ENCODE measurements at regions not wholly inside any gene's neighbourhood (a gene's known extent, or its start where the extent isn't known, plus 50 kb on each side); places are given as distances from the start of the nearest gene placed in this dataset.
"Not testable (repeated sequence)": the region's sequence is repeated elsewhere in the genome, so short reads cannot be mapped to it uniquely, and the experiment has no call there.

DNA sequence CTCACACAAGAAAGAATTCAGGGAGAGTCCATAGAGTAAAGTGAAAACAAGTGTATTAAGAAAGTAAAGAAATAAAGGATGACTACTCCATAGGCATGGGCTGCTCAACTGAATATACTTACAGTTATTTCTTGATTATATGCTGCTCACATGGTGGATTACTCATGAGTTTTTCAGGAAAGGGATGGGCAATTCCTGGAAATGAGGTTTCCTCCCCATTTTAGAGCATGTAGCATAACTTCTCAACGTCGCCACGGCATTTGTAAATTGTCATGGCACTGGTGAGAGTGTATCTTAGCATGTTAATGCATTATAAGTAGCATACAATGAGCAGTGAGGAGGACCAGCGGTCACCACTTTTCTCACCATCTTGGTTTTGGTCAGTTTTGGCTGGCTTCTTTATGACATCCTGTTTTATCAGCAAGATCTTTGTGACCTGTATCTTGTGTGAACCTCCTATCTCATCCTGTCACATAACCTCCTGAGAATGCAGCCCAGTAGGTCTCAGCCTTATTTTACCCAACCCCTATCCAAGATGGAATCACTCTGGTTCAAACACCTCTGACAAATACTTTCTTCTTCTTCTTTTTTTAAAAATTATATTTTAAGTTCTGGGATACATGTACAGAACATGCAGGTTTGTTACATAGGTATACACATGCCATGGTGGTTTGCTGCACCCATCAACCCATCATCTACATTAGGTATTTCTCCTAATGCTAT, 849.7 kb downstream of the TBL1XR1 start:
- no peak for DNase-seq
- Histone ChIP-seq H3K4me3 (no peak overlapping the region), H3K4me1 (ENCODE audit: control insufficient read depth in 5 of 5, insufficient read depth in 5 of 5, low read length in 5 of 5) (no peaks in the 10 kb centered on the region), H3K27ac (ENCODE audit: low read depth in 1 of 2, low read length in 1 of 2) (no peak overlapping the region), H3K9me3 (ENCODE audit: control insufficient read depth in 4 of 4, insufficient read depth in 3 of 4, low read length in 3 of 4) (peaks cover 0 to 3% (median 0%) of the 10 kb centered on the region in 4 donors), H3K27me3 (ENCODE audit: control insufficient read depth in 3 of 3, insufficient read depth in 3 of 3, low read length in 2 of 3) (no peaks in the 10 kb centered on the region), H3K36me3 (ENCODE audit: control insufficient read depth in 4 of 4, insufficient read depth in 4 of 4, low read length in 4 of 4) (no peaks in the 10 kb centered on the region), H3K9ac (ENCODE audit: insufficient read depth in 1 of 2, low read length in 2 of 2) (no peak overlapping the region)
- TF ChIP-seq, protein P1, sequence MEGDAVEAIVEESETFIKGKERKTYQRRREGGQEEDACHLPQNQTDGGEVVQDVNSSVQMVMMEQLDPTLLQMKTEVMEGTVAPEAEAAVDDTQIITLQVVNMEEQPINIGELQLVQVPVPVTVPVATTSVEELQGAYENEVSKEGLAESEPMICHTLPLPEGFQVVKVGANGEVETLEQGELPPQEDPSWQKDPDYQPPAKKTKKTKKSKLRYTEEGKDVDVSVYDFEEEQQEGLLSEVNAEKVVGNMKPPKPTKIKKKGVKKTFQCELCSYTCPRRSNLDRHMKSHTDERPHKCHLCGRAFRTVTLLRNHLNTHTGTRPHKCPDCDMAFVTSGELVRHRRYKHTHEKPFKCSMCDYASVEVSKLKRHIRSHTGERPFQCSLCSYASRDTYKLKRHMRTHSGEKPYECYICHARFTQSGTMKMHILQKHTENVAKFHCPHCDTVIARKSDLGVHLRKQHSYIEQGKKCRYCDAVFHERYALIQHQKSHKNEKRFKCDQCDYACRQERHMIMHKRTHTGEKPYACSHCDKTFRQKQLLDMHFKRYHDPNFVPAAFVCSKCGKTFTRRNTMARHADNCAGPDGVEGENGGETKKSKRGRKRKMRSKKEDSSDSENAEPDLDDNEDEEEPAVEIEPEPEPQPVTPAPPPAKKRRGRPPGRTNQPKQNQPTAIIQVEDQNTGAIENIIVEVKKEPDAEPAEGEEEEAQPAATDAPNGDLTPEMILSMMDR (IDR thresholded peaks at IDR 0.05; ENCODE audit: control extremely low read depth, extremely low read depth) = no peak
- no peak for ATAC-seq (ENCODE audit: insufficient read depth, low FRiP score)
- WGBS, 2 donors = 62 to 75% methylated on average over 4 of the region's 4 CpGs

DNA sequence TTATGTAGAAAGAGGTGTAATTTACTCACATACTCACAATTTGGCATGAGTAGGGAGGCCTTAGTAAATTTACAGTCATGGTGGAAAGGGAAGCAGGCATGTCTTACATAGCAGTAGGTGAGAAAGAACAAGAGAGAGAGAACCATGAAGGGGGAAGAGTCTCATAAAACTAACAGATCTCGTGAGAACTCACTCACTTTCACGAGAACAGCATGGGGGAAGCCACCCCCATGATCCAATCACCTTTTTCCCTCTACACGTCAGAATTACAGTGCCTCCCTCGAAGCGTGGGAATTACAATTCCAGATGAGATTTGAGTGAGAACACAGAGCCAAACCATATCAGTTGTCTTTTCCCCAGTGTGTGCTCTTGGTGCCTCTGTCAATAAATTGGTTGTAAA, 855.3 kb downstream of the TBL1XR1 start:
- TF ChIP-seq, protein P1 (IDR thresholded peaks at IDR 0.05; ENCODE audit: control extremely low read depth, extremely low read depth) = no peak
- Histone ChIP-seq H3K36me3 (ENCODE audit: control insufficient read depth in 4 of 4, insufficient read depth in 4 of 4, low read length in 4 of 4) (no peaks in the 10 kb centered on the region), H3K4me1 (ENCODE audit: control insufficient read depth in 5 of 5, insufficient read depth in 5 of 5, low read length in 5 of 5) (no peaks in the 10 kb centered on the region), H3K9ac (ENCODE audit: insufficient read depth in 1 of 2, low read length in 2 of 2) (no peak overlapping the region), H3K27me3 (ENCODE audit: control insufficient read depth in 3 of 3, insufficient read depth in 3 of 3, low read length in 2 of 3) (no peaks in the 10 kb centered on the region), H3K4me3 (no peak overlapping the region), H3K27ac (ENCODE audit: low read depth in 1 of 2, low read length in 1 of 2) (no peak overlapping the region), H3K9me3 (ENCODE audit: control insufficient read depth in 4 of 4, insufficient read depth in 3 of 4, low read length in 3 of 4) (peaks cover 0 to 3% (median 0%) of the 10 kb centered on the region in 4 donors)
- WGBS, 2 donors = 87 to 88% methylated on average over 5 of the region's 5 CpGs
- DNase-seq = no peak
- ATAC-seq (ENCODE audit: insufficient read depth, low FRiP score) = no peak

DNA sequence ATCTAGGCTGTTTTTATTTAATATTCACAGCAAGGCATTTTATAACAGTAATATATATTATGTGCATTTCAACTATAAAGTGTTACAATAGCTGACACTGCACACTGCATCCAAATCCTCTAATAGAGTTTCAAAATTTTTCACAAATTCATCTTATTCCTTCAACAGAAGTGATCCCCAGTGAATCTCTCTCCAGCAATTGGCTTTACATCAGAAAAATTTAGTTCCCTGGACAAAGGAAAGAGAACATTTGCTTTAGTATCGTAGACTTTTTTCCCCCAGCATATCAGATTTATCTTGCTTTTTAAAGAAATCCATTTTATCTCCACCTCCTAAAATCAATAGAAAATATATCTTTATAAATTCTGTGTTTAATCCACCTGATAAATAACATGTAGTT, 868.6 kb downstream of the TBL1XR1 start:
- no peak for DNase-seq
- Histone ChIP-seq H3K4me1 (ENCODE audit: control insufficient read depth in 5 of 5, insufficient read depth in 5 of 5, low read length in 5 of 5) (no peaks in the 10 kb centered on the region), H3K27me3 (ENCODE audit: control insufficient read depth in 3 of 3, insufficient read depth in 3 of 3, low read length in 2 of 3) (no peaks in the 10 kb centered on the region), H3K4me3 (no peak overlapping the region), H3K9me3 (ENCODE audit: control insufficient read depth in 4 of 4, insufficient read depth in 3 of 4, low read length in 3 of 4) (no peaks in the 10 kb centered on the region), H3K36me3 (ENCODE audit: control insufficient read depth in 4 of 4, insufficient read depth in 4 of 4, low read length in 4 of 4) (no peaks in the 10 kb centered on the region), H3K27ac (ENCODE audit: low read depth in 1 of 2, low read length in 1 of 2) (no peak overlapping the region), H3K9ac (ENCODE audit: insufficient read depth in 1 of 2, low read length in 2 of 2) (no peak overlapping the region)
- ATAC-seq (ENCODE audit: insufficient read depth, low FRiP score) = no peak
- TF ChIP-seq, protein P1 (IDR thresholded peaks at IDR 0.05; ENCODE audit: control extremely low read depth, extremely low read depth) = no peak
- 89 to 93% methylated on average over 1 of the region's 1 CpG for WGBS, 2 donors

DNA sequence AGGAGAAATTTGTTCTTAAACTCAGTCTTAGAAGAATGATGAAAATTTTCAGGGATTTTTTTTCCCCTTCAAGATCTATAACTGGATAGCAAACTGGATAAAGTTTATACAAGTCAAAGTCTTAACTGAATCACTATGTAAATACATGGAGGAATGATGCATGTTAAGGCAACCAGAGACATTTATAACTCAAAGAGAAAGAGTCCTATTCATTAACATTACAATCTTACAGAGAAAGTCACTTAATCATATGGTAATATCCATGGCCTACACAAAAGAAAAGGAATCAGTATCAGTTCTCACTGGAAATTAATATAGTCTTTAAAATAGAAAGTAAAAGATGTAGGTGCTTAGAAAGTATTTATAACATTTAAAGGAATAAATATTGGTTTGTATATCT, 869.1 kb downstream of the TBL1XR1 start:
- ATAC-seq (ENCODE audit: insufficient read depth, low FRiP score) = no peak
- no peak for DNase-seq

DNA sequence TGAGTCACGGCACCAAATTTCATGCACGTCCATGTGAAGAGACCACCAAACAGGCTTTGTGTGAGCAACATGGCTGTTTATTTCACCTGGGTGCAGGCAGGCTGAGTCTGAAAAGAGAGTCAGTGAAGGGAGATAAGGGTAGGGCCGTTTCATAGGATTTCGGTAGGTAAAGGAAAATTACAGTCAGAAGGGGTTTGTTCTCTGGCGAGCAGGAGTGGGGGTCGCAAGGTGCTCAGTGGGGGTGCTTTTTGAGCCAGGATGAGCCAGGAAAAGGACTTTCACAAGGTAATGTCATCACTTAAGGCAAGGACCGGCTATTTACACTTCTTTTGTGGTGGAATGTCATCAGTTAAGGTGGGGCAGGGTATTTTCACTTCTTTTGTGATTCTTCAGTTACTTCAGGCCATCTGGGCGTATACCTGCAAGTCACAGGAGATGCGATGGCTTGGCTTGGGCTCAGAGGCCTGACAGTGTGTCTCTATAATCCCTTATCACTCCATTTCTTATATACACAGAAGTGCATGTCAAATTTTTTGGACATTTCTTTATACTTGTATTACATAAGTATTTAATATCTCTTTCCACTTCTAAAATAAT, 870.3 kb downstream of the TBL1XR1 start:
- not testable (repeated sequence) for H3K9me3 ChIP-seq (ENCODE audit: control insufficient read depth in 4 of 4, insufficient read depth in 3 of 4, low read length in 3 of 4); H3K27me3 ChIP-seq (ENCODE audit: control insufficient read depth in 3 of 3, insufficient read depth in 3 of 3, low read length in 2 of 3); H3K27ac ChIP-seq (ENCODE audit: low read depth in 1 of 2, low read length in 1 of 2); H3K4me1 ChIP-seq (ENCODE audit: control insufficient read depth in 5 of 5, insufficient read depth in 5 of 5, low read length in 5 of 5); ATAC-seq (ENCODE audit: insufficient read depth, low FRiP score); H3K9ac ChIP-seq (ENCODE audit: insufficient read depth in 1 of 2, low read length in 2 of 2); H3K36me3 ChIP-seq (ENCODE audit: control insufficient read depth in 4 of 4, insufficient read depth in 4 of 4, low read length in 4 of 4); DNase-seq; H3K4me3 ChIP-seq
- 68 to 75% methylated on average over 8 to 9 of the region's 9 CpGs for WGBS, 2 donors

More for the DNA sequence above, 869.1 kb downstream of the TBL1XR1 start:
- no peak overlapping the region for H3K27ac ChIP-seq (ENCODE audit: low read depth in 1 of 2, low read length in 1 of 2)
- no peaks in the 10 kb centered on the region for H3K9me3 ChIP-seq (ENCODE audit: control insufficient read depth in 4 of 4, insufficient read depth in 3 of 4, low read length in 3 of 4)
- TF ChIP-seq, protein P1 (IDR thresholded peaks at IDR 0.05; ENCODE audit: control extremely low read depth, extremely low read depth) = no peak
- no peaks in the 10 kb centered on the region for H3K36me3 ChIP-seq (ENCODE audit: control insufficient read depth in 4 of 4, insufficient read depth in 4 of 4, low read length in 4 of 4)
- no peaks in the 10 kb centered on the region for H3K27me3 ChIP-seq (ENCODE audit: control insufficient read depth in 3 of 3, insufficient read depth in 3 of 3, low read length in 2 of 3)
- no peak overlapping the region for H3K9ac ChIP-seq (ENCODE audit: insufficient read depth in 1 of 2, low read length in 2 of 2)
- H3K4me3 ChIP-seq = no peak overlapping the region
- H3K4me1 ChIP-seq (ENCODE audit: control insufficient read depth in 5 of 5, insufficient read depth in 5 of 5, low read length in 5 of 5) = no peaks in the 10 kb centered on the region
